GM12865 (cell line): ENCODE measurements at regions not wholly inside any gene's neighbourhood (a gene's known extent, or its start where the extent isn't known, plus 50 kb on each side); places are given as distances from the start of the nearest gene placed in this dataset.

Experiments used
- DNase-seq: peaks from one replicate; pipeline ENCODE4 v3.0.0; 2010; ENCODE audit warnings: low read depth
- H3K4me3 ChIP-seq: 2 replicates; pipeline ENCODE4 v1.5.1; 2011; ENCODE audit warnings: mild to moderate bottlenecking, low read depth, low read length, control low read depth
- TF ChIP-seq, protein P1 (sequence below): IDR thresholded peaks from 2 replicates; pipeline ENCODE4 v1.5.1; 2011; ENCODE audit warnings: low read length, control low read depth, low read depth, inconsistent platforms; ENCODE audit not compliant: insufficient read depth; ENCODE audit errors: missing control alignments

DNA sequence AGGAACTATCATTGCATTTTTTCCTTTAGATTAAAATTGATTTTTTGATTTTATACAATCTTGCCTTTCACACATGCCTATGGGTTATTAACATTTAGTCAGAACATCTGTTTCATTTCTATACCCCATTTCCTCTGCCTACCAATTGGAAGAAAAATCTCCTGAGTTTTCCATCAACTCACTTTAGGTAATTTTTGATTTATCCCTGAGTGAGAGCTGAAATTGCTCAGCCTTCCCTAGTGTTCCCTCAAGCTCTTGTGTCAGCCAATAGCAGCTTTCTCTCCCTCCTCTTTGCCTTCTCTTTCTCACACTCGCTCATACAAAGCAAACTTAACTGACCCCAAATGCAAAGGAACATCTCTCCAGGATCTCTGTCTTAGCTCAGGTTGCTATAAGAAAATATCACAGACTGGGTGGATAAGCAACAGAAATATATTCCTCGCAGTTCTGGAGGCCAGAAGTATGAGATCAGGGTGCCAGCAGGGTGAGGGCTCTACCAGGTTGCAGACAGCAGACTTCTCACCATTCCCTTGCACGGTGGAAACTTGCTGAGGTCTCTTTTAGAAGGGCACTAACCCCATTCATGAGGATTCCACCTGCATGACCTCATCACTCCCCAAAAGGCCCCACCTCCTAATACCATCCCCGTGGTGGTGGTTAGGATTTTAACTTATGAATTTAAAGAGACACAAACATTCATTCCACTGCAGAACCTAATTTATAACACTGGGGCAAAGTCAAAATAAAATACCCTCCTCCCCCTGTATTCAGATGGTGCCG lies 224.2 kb upstream of the SFSWAP start:
- TF ChIP-seq, protein P1, sequence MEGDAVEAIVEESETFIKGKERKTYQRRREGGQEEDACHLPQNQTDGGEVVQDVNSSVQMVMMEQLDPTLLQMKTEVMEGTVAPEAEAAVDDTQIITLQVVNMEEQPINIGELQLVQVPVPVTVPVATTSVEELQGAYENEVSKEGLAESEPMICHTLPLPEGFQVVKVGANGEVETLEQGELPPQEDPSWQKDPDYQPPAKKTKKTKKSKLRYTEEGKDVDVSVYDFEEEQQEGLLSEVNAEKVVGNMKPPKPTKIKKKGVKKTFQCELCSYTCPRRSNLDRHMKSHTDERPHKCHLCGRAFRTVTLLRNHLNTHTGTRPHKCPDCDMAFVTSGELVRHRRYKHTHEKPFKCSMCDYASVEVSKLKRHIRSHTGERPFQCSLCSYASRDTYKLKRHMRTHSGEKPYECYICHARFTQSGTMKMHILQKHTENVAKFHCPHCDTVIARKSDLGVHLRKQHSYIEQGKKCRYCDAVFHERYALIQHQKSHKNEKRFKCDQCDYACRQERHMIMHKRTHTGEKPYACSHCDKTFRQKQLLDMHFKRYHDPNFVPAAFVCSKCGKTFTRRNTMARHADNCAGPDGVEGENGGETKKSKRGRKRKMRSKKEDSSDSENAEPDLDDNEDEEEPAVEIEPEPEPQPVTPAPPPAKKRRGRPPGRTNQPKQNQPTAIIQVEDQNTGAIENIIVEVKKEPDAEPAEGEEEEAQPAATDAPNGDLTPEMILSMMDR, result no peak
- no peak for DNase-seq
- no peak overlapping the region for H3K4me3 ChIP-seq

DNA sequence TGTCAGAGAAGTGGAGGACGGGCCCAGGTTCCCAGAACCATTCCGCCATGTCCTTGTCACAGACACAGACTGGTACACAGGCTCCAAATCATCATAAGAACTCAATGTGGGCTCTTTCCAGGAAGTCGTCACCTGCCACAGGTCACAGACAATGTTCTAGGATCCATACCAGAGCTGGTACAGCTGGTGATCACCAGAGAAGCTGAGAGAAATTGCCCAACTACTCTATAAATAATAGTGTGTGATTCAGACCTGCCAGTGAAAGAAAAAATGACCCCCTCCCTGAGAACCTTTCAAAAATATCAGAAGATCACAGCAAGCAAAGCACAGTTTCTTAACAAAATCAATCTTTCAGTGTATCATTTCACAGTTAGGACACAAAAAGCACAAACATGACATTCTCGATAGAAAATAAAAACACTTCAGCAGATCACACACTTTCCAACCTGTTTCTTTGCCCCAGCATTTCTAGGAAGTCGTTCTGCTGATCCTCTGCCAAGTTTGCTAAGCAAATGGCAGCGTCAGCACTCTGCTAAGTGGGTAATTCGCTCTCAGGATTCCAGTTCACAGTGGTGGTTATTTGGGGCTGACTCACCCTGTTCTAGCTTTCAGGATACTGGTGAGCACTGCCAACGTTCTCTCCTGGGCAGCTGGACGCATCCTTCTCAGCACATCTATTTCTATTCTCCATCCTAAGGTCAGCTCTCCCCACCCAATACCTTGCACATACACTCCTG lies 223.3 kb upstream of the SFSWAP start:
- no peak overlapping the region for H3K4me3 ChIP-seq
- TF ChIP-seq, protein P1, result no peak
- DNase-seq, result no peak

DNA sequence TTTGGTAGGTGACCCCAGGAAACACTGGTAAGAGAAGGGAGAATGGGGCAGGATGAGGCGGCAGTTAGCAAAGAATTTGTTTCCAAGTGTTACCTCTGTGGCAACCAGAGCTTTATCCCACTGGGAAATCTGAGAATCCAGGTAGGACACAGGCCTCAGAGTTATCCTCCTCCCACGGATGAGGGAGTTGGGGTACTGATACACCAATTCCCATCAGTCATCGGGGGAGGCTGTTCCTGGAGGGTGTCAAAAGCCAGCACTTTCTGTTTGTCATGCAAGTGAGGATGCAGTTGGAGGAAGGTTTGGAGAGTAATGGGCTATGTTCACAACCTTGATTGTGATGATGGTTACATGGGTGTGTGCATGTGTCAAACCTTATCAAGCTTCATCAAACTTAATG lies 221.2 kb upstream of the SFSWAP start:
- H3K4me3 ChIP-seq, result no peak overlapping the region
- DNase-seq, result no peak
- TF ChIP-seq, protein P1, result no peak

DNA sequence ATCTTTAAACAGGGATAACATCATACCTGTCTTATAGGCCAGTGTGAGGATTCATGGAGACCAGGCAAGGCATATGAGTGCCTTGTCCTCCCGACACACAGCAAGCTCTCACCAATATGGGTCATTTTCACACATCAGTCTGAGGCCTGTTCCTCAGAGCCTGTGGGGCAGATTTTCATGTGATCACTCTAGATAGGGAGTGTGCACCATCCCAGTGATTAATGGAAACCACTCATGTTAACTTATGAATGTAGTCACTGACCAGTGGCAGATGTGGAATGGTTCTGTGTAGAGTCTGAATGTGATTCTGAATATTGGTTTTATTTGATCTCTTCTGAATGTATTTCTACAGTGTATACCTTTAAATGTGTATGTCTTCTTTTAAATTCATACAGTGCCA lies 219.7 kb upstream of the SFSWAP start:
- TF ChIP-seq, protein P1, result no peak
- no peak for DNase-seq
- no peak overlapping the region for H3K4me3 ChIP-seq

DNA sequence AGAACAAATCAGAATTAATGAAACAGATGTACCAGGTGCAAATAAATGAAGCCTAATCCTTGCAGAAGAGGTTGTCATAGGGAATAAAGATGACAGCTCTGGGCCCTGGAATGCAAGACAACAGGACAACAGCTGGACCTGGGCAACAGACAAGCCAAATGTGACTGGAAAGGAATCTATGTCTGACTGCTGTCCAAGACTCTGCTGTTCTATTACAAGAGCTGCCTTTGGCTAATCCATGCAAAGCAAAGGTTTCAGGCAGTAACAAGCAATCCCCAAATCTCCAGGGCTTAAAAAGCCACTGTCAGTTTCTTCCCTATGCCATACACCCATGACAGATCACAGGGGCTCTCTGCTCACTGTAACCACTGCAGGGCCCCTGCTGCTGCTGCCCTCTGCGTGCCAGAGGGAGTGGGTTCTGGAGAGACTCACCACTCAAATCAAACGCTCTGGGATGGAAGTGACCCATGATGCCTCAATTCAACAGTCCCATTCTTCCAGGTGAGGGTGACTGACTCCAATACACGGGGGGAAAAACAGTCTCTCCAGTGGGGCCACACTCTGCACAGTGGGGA lies 218.9 kb upstream of the SFSWAP start:
- no peak overlapping the region for H3K4me3 ChIP-seq
- TF ChIP-seq, protein P1, result no peak
- no peak for DNase-seq

DNA sequence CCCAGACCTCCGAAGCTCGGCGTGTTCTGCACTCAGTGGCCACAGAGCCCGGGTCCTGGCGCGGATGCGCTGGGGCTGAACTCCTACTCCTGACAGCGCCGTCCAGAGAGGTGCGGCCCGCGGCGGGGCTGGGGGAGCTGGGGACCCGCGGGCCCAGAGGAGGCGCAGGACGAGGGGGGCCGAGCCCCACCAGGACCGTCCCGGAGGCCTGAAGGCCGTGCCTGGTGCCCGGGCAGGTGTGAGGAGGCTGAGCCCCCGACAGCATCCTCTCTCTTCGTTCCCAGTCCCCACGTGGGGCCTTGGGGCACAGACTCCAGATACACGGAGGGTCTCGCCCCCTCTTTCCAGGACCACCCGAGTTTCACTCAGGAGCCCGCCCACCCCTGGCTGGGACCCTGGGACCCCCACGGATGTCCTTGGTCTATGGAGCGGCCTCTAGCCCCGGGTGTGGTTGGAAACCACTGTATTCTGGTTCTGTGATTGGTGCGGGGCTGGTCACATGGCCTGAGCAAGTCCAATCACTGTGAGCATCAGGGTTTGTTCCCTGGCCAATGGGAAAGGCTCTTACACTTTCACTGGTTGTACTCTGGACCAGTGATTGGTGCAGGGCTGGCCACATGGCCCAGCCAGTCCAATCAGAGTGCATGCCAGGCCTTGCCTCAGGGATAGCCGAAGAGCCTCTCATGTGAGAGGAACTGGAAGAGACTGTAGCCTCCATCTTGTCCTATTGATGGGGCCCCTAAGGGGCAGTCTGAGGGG lies 217.6 kb upstream of the SFSWAP start:
- DNase-seq, result no peak
- H3K4me3 ChIP-seq, result no peak overlapping the region
- TF ChIP-seq, protein P1, result no peak
